Activated naive CD4-positive, alpha-beta T cell treated with Interleukin-2 at 50 U/mL for 16 hours (primary cell): ENCODE measurements at regions not wholly inside any gene's neighbourhood (a gene's known extent, or its start where the extent isn't known, plus 50 kb on each side); places are given as distances from the start of the nearest gene placed in this dataset.

Source experiments
- DNase-seq: peaks from one replicate; pipeline ENCODE4 v3.0.0-alpha.2; 2020

DNA sequence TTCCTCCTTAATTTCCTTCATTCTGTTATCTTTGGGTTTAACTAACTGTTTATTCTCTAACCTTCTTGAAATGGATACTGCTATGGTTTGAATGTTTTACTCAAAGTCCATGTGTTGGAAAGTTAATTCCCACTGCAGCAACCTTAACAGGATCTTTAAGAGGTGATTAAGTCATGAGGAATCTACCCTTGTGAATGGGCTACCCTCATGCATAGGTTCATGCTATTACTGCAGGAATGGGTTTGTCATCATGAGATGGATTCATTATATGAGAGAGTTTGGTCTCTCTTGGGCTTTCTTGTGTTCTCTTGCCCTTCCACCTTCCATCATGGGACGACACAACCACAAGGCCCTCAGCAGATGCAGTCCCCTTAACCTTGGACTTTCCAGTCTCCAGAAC is 516.9 kb downstream of the ADGRL2 start:
- DNase-seq = no peak

DNA sequence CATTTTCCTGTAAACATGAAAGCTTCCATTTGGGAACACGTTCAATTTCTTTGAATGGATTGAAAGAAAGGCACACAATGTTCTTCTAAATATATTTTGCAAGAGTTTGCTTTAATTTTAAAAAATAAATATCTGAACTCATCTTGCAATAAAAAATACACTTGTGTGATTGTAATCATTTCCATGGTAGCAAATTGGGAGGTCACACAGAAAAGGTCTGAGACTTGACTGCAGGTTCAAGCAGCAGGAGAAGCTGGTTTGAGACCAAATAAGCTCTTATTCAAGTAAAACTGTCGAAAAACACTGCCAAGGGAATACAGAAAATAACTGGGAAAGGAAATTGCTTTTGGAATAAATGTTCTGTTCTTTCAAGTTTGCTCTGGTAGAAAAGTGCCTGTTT is 498.9 kb downstream of the ADGRL2 start:
- DNase-seq = no peak

DNA sequence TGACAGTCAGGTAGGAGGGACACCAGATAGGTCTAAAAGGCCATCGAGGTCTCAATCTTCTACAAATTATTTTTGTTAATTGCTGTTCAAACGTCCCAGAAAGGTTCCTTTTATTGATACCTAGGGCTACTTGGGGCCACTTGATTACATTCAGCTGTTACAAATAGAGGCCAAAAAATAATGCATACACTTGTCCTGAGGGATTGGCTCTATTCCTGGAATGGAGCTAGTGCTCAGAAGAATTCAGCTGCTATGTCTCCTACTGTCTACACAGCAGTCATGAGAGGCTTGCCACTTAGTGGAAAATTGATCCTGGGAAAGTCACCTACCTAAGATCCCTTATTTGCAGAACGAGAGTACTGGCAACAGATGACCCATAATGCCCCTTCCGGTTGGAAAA is 498.3 kb downstream of the ADGRL2 start:
- DNase-seq = no peak

DNA sequence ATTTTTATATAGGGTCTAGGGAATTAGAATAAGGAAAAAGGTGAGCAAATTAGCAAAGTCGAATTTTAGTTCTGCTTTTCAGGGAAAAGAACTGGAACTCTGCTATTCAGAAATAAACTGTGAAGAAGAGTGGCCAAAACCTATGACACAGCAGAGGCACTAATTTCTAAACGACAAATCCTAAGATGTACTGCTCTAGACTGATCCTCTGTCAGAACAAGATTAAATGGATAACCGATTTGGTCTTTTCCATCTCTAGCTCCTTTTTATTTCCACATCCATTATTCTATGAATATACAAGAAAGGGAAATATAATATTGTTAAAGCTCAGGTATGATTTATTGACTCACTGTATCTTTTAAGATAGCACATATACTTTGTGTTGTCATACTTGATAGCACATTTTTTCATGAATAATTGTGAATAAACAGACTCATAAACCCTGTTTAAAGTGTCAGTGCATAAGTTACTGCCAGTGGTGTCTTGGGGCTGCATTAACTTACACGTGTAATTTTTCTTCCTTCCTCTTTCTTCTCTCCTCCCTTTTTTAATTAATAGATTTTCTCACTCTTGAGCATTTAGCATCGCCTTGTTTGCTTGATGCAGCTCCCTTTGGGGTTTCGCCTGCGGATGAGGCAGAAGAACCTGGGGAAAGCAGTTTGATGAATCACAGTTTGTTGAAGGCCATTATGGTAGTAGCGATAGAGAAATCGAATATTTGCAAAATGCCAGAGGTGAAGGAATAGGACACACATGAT is 496.6 kb downstream of the ADGRL2 start:
- DNase-seq = no peak

DNA sequence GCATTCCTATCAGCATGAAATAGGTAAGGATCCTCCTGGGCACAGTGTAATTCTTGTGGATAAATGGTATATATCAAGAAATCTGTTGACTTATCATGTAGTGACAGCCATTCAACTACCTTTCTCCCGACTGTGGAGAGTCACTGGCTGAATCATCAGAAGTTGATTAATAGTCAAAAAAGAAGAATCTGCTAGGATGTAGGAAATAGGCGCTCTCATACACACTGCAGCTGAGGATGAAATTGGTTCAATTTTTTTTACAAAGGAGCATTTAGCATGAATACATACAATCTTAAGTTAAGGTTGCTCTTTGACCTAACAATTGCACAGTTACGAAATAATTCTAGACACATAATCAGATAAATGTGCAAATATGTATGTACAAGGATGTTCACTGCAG is 486.8 kb downstream of the ADGRL2 start:
- DNase-seq = no peak

DNA sequence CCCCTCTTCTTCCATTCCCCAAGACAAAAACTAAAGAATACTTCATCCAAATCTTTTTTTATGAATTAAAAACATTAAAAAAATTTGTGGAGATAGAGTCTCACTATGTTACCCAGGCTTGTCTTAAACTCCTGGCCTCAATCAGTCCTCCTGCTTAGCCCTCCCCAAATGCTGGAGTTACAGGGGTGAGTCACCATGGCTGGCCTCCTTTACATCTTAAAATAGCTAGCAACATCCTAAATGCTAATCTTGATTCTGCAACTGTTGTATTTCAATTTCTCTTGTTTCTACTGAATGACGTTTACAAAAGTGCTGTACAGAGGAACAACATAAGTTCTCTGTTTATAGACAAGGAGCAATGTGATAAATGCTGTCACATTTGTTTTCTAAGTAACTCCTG is 483.5 kb downstream of the ADGRL2 start:
- no peak for DNase-seq

DNA sequence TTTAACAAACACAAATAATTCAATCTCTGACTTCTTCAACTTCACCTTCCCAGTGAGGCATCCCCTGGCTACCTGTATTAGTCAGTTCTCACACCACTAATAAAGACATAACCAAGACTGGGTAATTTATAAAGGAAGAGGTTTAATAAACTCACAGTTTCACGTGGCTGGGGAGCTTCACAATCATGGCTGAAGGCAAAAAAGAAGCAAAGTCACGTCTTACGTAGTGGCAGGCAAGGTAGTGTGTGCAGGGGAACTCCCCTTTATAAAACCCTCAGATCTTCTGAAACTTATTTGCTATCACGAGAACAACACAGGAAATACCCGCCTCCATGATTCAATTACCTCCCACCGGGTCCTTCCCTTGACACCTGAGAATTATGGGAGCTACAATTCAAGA is 478.5 kb downstream of the ADGRL2 start:
- DNase-seq = no peak

DNA sequence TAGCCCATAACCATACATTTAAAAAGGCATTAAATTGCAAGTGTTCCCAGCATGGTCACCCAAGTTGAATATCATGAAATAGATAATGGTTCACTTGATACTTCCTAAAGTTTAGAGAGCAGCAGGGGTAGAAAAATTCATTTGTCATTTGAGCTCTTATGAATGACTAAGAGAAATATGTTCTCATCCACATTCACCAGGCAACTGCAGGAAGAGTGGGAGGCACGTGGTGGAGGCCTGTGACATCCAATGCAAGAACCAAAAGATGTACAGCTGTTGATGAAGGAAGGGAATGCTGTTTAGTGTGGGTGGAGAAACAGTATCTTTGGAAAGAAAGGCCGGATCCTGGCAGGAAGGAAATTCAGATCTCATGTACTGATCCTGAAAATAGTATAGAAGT is 473.1 kb downstream of the ADGRL2 start:
- no peak for DNase-seq

DNA sequence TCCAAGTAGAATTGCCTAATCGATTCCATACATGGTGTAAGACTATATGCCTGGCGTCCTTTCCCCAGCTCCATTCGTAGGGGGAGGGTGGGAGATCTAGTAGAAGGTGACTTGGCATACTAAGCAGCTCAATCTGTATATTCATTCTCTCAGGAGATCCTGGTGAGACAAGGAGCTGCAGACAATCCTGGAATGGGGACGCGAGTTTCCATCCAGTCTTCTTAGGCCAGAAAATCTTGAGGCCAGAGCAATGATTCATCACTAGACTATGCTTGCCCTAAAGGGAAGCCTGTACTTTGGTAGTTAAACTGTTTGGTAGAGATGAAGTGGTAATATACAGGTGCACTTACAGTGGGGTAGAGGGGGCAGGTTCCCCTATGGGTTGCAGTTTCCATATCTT is 468.7 kb downstream of the ADGRL2 start:
- no peak for DNase-seq

DNA sequence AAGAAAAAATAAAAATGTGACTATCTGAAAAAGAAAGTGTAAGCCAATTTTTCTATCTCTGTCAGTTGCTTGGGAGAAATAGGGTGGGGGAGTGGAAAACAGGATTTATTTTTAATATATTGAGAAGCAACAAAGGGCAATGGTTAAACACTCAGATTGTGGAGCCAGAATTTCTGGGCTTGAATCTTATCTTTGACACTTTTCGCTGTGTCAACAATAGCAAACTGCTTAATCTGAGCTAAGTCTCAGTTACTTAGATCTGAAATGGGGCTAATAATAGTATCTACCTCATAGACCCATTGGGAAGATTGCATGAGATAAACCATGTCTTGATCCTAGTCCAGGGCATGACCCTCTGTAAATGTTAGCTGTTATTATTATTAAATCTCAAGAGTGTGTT is 468.1 kb downstream of the ADGRL2 start:
- DNase-seq = no peak

DNA sequence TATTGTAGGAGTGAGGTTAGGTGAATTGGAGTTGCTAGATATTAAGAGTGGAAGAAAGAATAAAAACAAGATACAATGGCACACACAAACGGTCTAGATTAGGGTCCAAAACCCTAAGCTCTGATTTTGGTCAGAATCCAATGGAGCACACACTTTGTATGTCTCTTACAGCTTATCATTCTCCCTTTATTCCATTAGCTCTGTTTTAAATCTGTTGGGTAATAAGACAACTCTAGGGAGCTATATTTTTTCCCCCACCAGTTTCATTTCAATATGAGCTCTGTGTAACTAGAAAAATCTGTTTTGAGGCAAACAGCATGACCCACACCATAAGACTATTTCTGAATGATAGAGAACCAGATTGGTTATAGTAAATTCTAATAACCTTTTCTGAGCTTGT is 465.6 kb downstream of the ADGRL2 start:
- DNase-seq = no peak

DNA sequence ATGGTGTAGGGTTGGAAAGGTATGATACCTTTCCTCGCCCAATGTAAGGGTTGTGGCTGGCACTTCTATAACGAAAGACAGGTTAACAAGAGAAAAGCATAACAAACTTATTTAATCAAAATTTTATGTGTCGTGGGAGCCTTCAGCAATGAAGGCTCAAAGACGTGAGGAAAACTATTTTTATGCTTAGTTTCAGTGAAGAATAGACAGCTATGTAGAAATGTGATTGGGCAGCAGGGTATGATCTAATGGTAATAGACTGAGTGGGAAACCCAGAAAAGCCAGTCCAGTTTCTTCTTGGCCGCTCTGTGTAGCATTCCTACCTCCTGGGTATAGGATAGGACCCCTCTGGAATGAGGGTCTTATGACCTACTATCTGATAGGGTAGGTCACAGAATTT is 464.7 kb downstream of the ADGRL2 start:
- no peak for DNase-seq

DNA sequence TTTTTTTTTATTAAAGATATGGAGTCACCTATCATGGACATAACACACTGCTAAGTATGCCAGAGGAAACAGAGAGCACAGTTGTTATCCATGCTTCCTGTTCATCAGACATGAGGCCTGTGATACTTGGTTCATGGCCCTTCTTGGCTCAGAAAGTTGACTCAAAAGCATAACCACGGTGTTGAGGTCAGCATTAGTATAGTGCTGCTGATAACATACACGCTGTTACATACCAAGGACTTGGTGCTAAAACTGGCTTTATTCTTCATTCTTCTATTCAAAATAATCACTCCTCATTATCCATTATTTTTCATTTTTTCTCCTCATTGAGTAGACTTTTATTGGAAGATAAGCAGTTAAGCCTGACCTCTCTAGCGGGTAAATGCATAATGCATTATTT is 464.1 kb downstream of the ADGRL2 start:
- DNase-seq = no peak

DNA sequence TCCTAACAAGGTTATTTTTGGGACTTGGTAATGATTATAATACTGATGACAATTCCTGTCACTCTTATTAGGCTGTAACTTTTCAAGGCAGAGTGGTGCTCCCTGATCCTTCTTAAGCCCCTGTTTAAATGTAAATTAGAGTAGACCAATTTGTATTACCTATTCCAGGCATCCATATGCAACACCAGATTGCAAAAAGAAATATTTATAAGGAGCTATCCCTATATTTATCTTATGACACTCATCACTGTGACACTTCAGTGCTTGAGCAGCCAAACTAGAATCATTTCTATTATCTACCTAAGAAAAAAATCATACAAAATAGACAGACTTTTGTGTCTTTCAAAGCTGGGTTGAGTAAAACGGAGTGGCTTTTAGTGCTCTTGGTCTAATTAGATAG is 462.7 kb downstream of the ADGRL2 start:
- DNase-seq = no peak

DNA sequence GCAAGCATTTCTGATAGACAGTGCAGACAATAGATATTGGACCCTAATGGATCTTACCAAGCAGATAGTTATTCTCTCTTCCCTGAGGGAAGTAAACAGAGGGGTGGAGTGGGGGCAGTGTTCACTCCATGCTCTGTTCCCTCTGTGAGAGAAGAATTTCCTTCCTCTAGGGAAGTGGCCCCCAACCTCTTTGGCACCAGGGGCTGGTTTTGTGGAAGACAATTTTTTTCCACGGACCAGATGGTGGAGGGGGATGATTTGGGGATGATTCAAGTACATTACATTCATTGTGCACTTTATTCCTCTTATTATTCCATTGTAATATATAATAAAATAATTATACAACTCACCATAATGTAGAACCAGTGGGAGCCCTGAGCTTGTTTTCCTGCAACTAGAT is 459.9 kb downstream of the ADGRL2 start:
- DNase-seq = no peak

DNA sequence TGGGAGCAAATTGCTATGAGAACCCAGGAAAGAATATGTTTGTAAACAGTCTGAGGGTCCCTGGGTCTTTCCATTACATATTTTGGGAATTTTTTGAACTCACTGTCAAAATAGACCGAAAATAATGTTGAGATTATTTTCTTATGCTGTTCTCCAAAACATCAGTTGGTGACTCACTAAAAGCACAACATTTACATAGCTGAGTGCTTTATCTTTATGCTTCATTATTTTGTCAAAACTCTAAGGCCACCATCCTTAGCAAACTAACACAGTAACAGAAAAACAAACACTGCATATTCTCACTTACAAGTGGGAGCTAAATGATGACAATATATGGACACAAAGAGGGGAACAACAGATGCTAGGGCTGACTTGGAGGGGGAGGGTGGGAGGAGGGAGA is 459.3 kb downstream of the ADGRL2 start:
- DNase-seq = no peak

DNA sequence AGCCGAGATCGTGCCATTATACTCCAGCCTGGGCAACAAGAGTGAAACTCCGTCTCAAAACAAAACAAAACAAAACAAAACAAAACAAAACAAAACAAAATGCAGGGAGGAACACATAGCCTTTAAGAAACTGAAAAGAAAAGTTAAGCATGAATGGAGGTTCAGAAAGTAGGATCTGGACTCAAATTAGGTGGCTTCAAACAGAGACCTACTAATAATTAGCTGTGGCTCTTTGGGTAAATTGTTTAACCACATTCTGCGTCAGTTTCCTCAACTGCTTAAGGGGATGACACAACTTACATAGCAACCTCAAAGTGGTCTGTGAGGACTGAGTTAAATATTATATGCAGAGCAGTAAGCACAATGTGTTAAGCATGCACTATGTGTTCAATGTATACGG is 458.2 kb downstream of the ADGRL2 start:
- DNase-seq = no peak

DNA sequence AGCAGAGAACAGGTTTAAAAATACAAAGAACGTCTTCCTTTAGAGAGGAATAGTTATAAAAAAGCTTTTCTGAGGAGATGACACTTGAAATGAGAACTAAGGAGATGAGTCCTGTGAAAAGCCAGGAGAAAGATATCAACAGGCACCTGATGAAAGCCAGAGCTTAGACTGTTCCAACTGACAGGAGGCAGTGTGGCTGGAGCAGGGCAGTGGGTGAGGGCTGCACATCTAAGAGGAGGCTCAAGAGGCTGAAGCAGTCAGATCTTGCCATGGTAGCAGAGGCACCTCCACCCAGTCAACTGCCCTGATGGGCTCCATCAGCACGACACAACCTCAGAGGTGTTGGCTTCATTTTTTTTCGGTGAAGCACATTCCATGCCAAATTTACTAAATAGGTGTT is 445.3 kb downstream of the ADGRL2 start:
- DNase-seq = no peak

DNA sequence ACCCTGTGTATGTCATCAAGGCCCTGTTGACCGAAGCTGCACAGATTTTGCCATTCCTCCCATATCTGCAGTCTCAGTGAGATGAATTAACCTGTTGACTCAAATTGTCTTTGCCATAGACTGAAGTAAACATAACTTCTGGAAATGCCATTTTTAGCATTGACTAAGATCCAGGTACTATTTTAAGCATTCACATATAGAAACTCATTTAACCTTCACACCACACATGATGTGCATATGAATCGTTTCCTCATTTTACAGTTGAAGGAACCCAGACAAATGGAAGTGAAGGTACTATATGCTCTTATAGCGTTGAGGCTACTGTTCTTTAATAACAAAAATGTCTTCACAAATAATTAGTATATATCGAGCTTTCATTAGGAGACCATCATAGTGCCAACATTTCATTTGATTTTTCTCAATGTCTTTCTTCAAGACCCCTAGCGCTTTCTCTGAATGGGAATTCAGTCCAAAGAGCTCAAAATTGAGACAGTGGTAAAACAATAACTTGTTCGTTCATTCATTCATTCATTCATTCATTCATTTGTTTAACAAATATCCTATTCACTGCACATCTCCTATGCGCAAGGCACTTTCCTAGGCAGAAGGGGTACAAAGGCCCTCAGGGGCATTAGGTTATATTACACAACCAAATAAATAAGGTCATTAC is 444.7 kb downstream of the ADGRL2 start:
- no peak for DNase-seq

DNA sequence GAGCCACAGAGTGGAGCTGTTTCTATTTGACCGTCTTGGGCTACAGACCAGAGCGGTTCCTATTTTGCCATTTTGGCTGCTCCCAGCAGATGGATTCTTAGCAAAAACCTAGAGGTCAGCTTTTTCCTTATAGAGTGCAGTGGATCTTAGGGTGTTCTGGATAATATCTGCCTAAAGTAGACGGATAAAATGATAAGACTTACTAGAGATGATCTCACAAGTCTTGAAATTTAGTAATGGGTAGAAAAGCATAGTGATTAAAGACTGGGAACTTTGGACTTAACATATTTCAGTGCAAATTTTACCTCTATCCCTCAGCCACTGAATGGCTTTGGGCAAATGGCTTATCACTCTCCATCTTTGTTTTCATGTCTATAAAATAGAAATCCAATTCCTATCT is 439.8 kb downstream of the ADGRL2 start:
- DNase-seq = no peak

DNA sequence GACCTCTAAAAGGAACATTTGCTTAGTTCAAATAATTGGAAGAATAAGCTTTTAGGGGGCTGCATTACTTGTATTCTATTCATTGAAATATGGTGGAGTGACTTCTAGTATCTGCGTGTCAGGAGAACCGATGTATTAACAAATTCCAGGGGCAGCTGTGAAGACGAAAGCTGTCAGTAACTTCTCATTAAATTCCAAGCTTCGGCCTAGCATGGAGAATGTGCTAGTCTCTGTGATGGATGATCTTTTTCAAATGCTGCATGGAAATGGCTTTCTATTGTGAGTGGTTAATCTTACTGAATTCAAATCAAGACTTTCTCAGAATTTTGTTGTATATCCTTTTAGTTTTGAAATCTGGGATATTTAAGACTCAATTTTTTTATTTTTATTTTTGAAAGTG is 429.9 kb downstream of the ADGRL2 start:
- DNase-seq = no peak

DNA sequence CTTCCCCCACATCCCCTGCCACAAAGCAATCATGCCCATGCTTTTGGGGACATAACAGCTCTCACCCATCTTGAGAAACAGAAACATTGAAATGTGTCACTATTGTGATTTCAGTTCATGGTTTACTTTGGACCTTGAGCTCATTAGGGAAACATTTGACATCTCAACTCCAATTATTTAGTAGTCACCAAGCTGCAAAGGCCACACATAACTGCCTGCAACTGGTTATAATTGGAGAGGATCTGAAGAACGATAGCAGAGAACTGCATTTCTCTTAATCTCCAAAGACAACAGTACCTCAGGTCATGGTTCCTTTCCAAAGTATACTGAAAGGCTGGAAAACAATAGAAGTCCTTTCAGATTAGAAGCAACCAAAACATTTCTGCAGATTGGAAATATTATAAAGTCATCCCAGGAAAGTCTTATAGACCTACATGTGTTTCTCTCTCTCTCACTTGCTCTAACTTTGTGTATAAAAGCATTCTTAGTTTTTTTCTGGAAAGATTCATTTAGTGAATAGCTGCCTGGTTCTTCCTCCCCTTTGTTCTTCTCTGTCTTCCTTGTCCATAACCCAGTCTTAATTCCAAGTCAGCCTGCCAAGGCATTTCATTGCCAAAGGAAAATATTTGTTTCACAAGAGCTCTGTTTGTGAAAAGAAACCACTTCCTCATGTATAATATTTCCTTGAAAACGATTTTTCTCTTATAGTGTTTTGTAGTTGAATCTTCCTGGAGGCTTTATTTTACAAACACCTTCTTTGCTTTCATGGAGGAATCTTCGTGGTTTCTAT is 426.8 kb downstream of the ADGRL2 start:
- DNase-seq = no peak

DNA sequence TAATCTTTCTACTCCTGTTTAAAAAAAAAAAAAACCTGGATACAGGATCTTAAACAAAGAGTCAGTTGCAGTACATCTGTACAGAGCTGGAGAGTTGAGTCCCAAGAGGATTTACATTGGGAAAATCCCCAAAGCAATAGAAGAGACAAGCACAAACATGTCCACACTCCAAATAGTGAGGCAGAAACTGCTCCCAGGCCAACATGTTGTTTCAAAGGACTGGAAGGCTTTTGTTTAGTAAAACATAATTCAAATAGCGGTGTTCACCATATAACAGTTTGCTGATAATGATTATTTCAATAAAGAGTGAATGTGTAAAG is 425.4 kb downstream of the ADGRL2 start:
- DNase-seq = no peak

DNA sequence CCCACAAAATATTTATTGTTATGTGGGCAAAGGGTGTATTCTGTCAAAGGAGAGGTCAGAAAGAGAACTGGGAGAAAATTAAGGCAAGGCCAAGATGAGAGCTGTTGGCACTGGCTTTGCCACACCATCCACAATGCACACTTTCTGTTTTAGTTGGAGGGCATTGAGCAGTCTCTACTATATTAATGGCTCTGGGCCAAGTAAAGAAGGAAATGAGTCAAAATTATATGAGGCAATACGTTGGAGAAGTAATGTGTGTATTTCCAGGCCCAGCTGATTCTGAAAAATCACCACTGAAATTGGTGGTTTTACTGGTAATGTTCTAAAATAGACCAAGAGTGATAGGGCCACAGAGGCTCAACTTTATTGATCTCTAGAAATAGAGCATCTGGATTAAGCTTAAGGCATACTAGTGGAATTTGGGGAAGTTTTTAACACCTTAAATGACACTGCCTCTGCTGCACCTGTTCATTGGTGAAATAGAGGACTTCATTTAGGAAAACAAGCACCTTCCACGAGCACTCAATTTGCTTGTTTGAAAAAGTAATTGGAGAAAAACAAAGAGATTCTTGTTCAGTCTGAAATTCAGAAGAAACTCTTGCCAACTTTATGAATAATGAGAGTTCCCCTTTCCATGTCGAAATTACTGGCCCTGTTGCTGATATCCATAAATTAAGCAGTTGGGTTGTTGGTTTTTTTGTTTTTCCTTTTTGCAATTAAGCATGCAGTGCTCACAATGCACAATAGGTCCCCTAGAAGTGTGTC is 424.9 kb downstream of the ADGRL2 start:
- DNase-seq = no peak
